Stimulated activated naive CD8-positive, alpha-beta T cell treated with anti-CD3 and anti-CD28 coated beads, Interleukin-15, Interleukin-2, amounts not matched to agents 100 ng/mL and 50 ng/mL, for 24 hours (primary cell): ENCODE measurements at regions not wholly inside any gene's neighbourhood (a gene's known extent, or its start where the extent isn't known, plus 50 kb on each side); places are given as distances from the start of the nearest gene placed in this dataset.

Experiments used
- H3K27ac Mint-ChIP-seq: one replicate; pipeline ENCODE4 v1.8.0; 2021; ENCODE audit warnings: mild to moderate bottlenecking, mixed read lengths
- H3K27me3 Mint-ChIP-seq: one replicate; pipeline ENCODE4 v1.8.0; 2021; ENCODE audit warnings: mixed read lengths
- H3K36me3 Mint-ChIP-seq: one replicate; pipeline ENCODE4 v1.8.0; 2021; ENCODE audit warnings: low read depth, mixed read lengths
- H3K4me1 Mint-ChIP-seq: one replicate; pipeline ENCODE4 v1.8.0; 2021; ENCODE audit warnings: low read depth, mixed read lengths
- H3K4me3 Mint-ChIP-seq: one replicate; pipeline ENCODE4 v1.8.0; 2021; ENCODE audit warnings: mild to moderate bottlenecking, mixed read lengths
- H3K9me3 Mint-ChIP-seq: one replicate; pipeline ENCODE4 v1.8.0; 2021; ENCODE audit warnings: mixed read lengths

DNA sequence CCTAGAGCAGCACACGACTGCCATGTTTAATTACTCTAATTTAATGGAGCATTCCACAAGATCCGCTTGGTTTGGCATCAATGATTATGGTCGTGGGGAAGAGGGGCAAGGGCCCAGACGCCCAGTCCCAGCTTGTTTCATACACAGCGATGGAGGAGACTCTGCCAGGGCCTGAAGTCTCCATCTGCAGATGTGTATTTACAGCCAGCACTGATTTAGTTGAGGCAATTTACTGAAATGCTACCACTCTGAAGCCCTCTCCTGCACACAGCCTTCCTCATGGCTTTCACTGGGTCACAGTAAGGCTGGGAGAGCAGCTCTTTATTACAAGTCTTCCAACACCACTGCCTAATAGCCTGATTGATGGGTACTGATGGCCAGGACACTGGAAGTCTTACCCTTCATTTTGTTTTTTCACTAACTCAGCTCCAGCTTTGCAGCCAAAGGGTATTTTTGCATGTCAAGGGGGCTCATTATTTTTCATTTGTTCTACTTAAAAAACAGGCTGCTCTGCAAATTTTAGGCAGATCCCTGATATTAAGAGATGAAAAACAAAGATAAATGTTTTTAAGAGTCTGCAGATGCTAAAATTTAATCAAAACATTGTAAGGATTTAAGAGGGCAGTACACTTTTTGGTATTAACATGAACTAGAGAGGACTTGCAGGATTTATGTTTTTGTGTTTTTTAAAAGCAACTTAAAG is 236.3 kb downstream of the SIPA1L2 start:
- Mint-ChIP-seq H3K4me1 (no peaks in the 10 kb centered on the region), H3K4me3 (no peak overlapping the region), H3K36me3 (peaks cover 4% of the 10 kb centered on the region), H3K27ac (no peak overlapping the region), H3K9me3 (no peaks in the 10 kb centered on the region), H3K27me3 (no peaks in the 10 kb centered on the region)

GRCh38 chr1:232393010-232393409 is 236.9 kb downstream of the SIPA1L2 start:
- Mint-ChIP-seq H3K4me1 (no peaks in the 10 kb centered on the region), H3K27ac (no peak overlapping the region), H3K9me3 (no peaks in the 10 kb centered on the region), H3K27me3 (no peaks in the 10 kb centered on the region), H3K36me3 (no peaks in the 10 kb centered on the region), H3K4me3 (no peak overlapping the region)

- Mint-ChIP-seq H3K27me3 (no peaks in the 10 kb centered on the region), H3K4me1 (no peaks in the 10 kb centered on the region), H3K36me3 (no peaks in the 10 kb centered on the region), H3K27ac (no peak overlapping the region), H3K4me3 (no peak overlapping the region), H3K9me3 (no peaks in the 10 kb centered on the region)
Observed at GRCh38 chr1:232390590-232390989, 239.3 kb downstream of the SIPA1L2 start.

GRCh38 chr1:232389744-232390143 is 240.2 kb downstream of the SIPA1L2 start:
- Mint-ChIP-seq H3K36me3 (no peaks in the 10 kb centered on the region), H3K4me3 (no peak overlapping the region), H3K27me3 (no peaks in the 10 kb centered on the region), H3K4me1 (no peaks in the 10 kb centered on the region), H3K27ac (no peak overlapping the region), H3K9me3 (no peaks in the 10 kb centered on the region)

DNA sequence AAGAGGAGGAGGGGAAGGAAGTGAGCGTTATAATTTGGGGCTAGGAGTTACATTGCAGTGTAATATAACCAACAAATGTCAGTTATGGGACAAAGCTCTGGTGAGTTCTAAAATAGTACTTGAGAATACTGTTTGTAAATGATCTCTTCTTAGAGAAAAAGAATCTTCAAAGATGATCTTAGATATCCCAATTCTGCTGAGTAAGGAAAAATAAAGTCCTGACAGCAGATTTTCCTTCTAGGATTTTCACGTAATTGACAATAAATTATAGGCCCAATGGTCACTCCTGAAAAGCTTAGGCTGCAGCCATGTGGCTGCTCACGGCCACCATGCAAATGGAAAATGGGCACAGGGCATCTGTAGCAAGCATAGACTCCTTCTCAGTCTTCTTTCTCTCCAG is 241.6 kb downstream of the SIPA1L2 start:
- no peaks in the 10 kb centered on the region for H3K9me3 Mint-ChIP-seq
- peaks cover 4% of the 10 kb centered on the region for H3K27me3 Mint-ChIP-seq
- no peaks in the 10 kb centered on the region for H3K36me3 Mint-ChIP-seq
- no peaks in the 10 kb centered on the region for H3K4me1 Mint-ChIP-seq
- no peak overlapping the region for H3K4me3 Mint-ChIP-seq
- no peak overlapping the region for H3K27ac Mint-ChIP-seq

- no peak overlapping the region for H3K27ac Mint-ChIP-seq
Observed at GRCh38 chr1:232386721-232387510, 243.0 kb downstream of the SIPA1L2 start.

GRCh38 chr1:232386294-232386693 is 243.6 kb downstream of the SIPA1L2 start:
- Mint-ChIP-seq H3K27ac (no peak overlapping the region), H3K27me3 (peaks cover 4% of the 10 kb centered on the region), H3K4me3 (no peak overlapping the region), H3K9me3 (no peaks in the 10 kb centered on the region), H3K36me3 (no peaks in the 10 kb centered on the region), H3K4me1 (no peaks in the 10 kb centered on the region)

More at GRCh38 chr1:232386721-232387510, 243.0 kb downstream of the SIPA1L2 start:
- Mint-ChIP-seq H3K36me3 (no peaks in the 10 kb centered on the region), H3K4me3 (no peak overlapping the region), H3K4me1 (no peaks in the 10 kb centered on the region), H3K27me3 (peaks cover 4% of the 10 kb centered on the region), H3K9me3 (no peaks in the 10 kb centered on the region)

DNA sequence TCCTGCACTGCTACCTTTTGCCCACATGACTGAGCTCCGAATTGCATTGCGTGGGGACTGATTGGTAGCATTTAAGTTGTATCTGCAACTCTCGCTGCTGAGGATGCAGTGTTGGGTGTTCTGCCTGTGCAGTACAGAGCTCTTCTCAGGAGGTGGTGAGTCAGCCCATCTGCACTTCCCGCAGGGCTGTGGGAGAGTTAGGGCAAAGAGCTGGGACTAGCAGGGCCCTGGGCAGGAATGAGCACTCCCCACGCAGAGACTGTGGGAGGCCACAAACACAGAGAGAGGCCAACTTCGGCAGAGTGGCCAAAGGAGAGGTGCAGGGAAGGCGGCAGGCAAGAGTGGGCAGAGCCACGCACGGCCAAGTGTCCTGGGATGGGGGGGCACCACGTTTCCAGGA is 244.7 kb downstream of the SIPA1L2 start:
- Mint-ChIP-seq H3K9me3 (no peaks in the 10 kb centered on the region), H3K4me1 (no peaks in the 10 kb centered on the region), H3K36me3 (no peaks in the 10 kb centered on the region), H3K27me3 (peaks cover 4% of the 10 kb centered on the region), H3K4me3 (no peak overlapping the region), H3K27ac (no peak overlapping the region)

GRCh38 chr1:232384171-232384883 is 245.6 kb downstream of the SIPA1L2 start:
- H3K9me3 Mint-ChIP-seq: no peaks in the 10 kb centered on the region
- H3K27ac Mint-ChIP-seq: no peak overlapping the region
- H3K27me3 Mint-ChIP-seq: peaks cover 4% of the 10 kb centered on the region
- no peak overlapping the region for H3K4me3 Mint-ChIP-seq
- no peaks in the 10 kb centered on the region for H3K36me3 Mint-ChIP-seq
- H3K4me1 Mint-ChIP-seq: no peaks in the 10 kb centered on the region

DNA sequence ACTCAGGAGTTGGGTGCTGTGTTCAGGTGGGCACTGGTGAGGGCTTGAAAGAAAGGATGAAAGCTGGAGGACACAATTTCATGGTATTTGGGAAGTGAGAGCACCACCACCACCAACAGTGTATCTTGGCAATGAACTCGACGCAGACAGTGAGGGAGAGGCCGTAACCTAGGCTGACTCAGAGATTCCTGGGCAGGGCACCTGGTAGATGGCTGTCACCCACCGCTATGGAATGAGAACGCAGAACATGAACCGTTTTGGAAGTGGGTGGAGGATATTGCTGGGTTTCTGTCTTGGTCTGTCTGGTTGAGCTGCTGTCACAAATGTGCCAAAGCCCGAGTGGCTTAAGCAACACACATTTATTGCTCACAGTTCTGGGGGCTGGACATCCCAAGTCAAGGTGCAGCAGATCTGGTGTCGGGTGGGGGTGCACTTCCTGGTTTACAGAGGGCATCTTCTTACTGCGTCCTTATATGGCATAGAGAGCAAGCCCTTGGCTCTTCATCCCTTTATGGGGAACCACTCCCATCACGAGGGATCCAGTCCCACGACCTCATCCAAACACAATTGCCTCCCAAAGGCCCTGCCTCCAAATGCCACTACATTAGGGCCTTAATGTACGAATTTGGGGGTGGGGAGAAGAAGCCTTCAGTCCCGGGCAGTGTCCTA is 246.3 kb downstream of the SIPA1L2 start:
- Mint-ChIP-seq H3K36me3 (no peaks in the 10 kb centered on the region), H3K4me3 (no peak overlapping the region), H3K27me3 (peaks cover 4% of the 10 kb centered on the region), H3K9me3 (no peaks in the 10 kb centered on the region), H3K4me1 (no peaks in the 10 kb centered on the region), H3K27ac (no peak overlapping the region)

GRCh38 chr1:232382671-232383070 is 247.3 kb downstream of the SIPA1L2 start:
- Mint-ChIP-seq H3K27ac (no peak overlapping the region), H3K4me1 (no peaks in the 10 kb centered on the region), H3K9me3 (no peaks in the 10 kb centered on the region), H3K27me3 (peaks cover 4% of the 10 kb centered on the region), H3K4me3 (no peak overlapping the region), H3K36me3 (no peaks in the 10 kb centered on the region)

- Mint-ChIP-seq H3K36me3 (no peaks in the 10 kb centered on the region), H3K27ac (no peak overlapping the region), H3K27me3 (peaks cover 4% of the 10 kb centered on the region), H3K4me1 (peaks cover 9% of the 10 kb centered on the region), H3K4me3 (no peak overlapping the region), H3K9me3 (no peaks in the 10 kb centered on the region)
Observed at GRCh38 chr1:232381394-232382100, 248.4 kb downstream of the SIPA1L2 start.

DNA sequence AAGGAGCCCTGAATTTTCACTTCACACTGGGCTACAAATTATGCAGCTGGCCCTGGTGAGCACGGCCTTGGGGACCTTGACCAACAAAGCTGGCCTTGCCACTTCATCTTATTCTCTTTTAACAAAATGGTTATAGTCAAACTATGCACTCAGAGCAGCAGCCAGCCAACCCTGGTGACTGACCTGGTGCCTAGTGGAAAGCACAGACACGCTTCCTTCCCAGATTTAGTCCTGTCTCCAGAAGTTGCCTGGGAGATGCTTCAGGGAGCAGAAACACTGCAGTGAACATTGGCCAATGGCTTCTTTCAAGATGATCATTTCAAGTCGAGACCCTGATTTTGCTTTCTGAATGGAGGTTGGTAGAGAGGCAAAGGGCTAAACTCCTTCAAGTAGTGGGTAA is 249.3 kb downstream of the SIPA1L2 start:
- Mint-ChIP-seq H3K27ac (no peak overlapping the region), H3K27me3 (peaks cover 4% of the 10 kb centered on the region), H3K4me3 (no peak overlapping the region), H3K9me3 (no peaks in the 10 kb centered on the region), H3K36me3 (no peaks in the 10 kb centered on the region), H3K4me1 (peaks cover 9% of the 10 kb centered on the region)

DNA sequence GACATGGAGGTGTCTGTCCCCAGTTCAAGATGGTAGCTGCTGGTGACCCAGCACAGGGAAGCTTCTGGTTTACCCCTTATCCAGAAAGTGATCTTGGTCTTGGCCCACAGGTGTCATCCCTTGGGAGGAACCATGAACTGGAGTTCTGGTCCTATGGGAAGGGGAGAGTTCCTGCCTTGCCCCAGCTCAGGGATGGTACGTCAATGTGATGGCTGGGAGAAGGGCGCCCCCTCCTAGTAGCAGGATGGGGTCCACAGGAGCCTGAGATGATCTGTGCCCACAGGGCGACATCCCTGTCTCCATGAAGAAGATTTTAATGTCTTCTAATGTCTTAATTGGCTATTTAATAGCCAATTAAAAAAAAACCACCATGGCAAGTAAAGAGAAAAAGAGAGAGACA is 249.8 kb downstream of the SIPA1L2 start:
- H3K9me3 Mint-ChIP-seq: no peaks in the 10 kb centered on the region
- peaks cover 4% of the 10 kb centered on the region for H3K27me3 Mint-ChIP-seq
- H3K27ac Mint-ChIP-seq: no peak overlapping the region
- H3K36me3 Mint-ChIP-seq: no peaks in the 10 kb centered on the region
- H3K4me3 Mint-ChIP-seq: no peak overlapping the region
- peaks cover 9% of the 10 kb centered on the region for H3K4me1 Mint-ChIP-seq
